ENCODE measurements at regions not wholly inside any gene's neighbourhood (a gene's known extent, or its start where the extent isn't known, plus 50 kb on each side); places are given as distances from the start of the nearest gene placed in this dataset.
"Not testable (repeated sequence)": the region's sequence is repeated elsewhere in the genome, so short reads cannot be mapped to it uniquely, and the experiment has no call there.

DNA sequence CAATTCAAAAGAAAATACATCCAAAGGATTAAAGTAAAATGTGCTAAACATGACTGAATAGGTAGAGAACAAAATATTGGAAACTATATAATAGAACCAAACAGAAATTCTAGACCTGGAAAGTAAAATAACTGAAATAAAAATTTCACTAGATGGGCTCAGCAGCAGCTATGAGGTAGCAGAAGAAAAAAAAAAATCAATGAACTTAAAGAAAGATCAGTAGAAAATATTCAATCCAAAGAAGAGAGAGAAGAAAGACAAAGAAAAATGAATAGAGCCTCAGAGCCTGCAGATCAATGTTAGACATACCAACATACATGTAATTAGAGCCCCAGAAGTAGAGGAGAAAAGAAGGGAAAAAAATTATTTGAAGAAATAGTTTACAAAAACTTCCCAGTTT lies 129.6 kb upstream of the RNF32 start:
- in situ Hi-C loops (cut with HindIII; ENCODE audit: low sequenced_read_pairs), result no loop called here
- no peak overlapping the region for H3K4me3 ChIP-seq (ENCODE audit: low read depth, low read length)
- TF ChIP-seq, protein P1, sequence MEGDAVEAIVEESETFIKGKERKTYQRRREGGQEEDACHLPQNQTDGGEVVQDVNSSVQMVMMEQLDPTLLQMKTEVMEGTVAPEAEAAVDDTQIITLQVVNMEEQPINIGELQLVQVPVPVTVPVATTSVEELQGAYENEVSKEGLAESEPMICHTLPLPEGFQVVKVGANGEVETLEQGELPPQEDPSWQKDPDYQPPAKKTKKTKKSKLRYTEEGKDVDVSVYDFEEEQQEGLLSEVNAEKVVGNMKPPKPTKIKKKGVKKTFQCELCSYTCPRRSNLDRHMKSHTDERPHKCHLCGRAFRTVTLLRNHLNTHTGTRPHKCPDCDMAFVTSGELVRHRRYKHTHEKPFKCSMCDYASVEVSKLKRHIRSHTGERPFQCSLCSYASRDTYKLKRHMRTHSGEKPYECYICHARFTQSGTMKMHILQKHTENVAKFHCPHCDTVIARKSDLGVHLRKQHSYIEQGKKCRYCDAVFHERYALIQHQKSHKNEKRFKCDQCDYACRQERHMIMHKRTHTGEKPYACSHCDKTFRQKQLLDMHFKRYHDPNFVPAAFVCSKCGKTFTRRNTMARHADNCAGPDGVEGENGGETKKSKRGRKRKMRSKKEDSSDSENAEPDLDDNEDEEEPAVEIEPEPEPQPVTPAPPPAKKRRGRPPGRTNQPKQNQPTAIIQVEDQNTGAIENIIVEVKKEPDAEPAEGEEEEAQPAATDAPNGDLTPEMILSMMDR (IDR thresholded peaks at IDR 0.05; ENCODE audit: low read depth, low read length), result no peak
- DNase-seq (ENCODE audit: low read depth, low spot score), result no peak

DNA sequence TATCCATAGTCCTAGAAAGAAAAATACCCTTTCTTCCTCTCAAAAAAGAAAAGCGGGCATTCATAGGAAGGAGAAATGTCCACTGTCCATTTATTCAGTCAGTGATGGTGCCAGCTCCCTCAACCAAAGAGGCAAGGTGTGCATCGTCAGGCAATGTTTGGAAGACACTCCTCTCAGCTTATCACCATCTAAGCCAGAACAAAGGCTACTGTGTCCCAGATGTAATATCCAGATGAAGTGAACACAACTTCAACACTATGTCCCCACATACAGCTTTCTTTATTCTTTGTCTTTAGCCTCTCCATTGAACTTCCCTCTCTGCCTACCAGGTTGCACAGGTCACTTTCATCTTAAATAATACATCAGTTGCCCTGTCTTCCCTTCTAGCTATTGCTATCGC lies 131.4 kb upstream of the RNF32 start:
- H3K4me3 ChIP-seq (ENCODE audit: low read depth, low read length), result no peak overlapping the region
- in situ Hi-C loops (cut with HindIII; ENCODE audit: low sequenced_read_pairs), result no loop called here
- TF ChIP-seq, protein P1 (IDR thresholded peaks at IDR 0.05; ENCODE audit: low read depth, low read length), result no peak
- no peak for DNase-seq (ENCODE audit: low read depth, low spot score)

DNA sequence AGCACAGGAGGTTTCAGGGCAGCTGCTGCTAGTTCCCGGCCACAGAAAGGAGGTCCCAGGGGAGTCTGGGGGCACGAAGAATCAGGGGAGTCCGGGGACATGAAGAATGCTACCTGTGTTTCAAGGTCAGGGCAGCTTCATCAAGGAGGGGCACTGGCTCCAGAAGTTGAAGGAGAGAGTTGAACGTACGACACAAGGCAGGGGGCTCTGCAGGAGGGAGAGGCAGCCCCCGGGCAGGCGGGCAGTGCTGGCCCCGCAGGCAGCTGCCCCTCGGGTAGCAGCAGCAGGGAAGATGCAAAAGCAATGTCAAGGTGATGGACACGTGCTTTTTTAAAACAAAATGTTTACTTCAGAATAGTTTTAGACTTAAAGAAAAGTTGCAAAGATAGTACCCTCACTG lies 134.7 kb upstream of the RNF32 start:
- TF ChIP-seq, protein P1 (IDR thresholded peaks at IDR 0.05; ENCODE audit: low read depth, low read length), result no peak
- in situ Hi-C loops (cut with HindIII; ENCODE audit: low sequenced_read_pairs), result no loop called here
- no peak overlapping the region for H3K4me3 ChIP-seq (ENCODE audit: low read depth, low read length)
- DNase-seq (ENCODE audit: low read depth, low spot score), result no peak

DNA sequence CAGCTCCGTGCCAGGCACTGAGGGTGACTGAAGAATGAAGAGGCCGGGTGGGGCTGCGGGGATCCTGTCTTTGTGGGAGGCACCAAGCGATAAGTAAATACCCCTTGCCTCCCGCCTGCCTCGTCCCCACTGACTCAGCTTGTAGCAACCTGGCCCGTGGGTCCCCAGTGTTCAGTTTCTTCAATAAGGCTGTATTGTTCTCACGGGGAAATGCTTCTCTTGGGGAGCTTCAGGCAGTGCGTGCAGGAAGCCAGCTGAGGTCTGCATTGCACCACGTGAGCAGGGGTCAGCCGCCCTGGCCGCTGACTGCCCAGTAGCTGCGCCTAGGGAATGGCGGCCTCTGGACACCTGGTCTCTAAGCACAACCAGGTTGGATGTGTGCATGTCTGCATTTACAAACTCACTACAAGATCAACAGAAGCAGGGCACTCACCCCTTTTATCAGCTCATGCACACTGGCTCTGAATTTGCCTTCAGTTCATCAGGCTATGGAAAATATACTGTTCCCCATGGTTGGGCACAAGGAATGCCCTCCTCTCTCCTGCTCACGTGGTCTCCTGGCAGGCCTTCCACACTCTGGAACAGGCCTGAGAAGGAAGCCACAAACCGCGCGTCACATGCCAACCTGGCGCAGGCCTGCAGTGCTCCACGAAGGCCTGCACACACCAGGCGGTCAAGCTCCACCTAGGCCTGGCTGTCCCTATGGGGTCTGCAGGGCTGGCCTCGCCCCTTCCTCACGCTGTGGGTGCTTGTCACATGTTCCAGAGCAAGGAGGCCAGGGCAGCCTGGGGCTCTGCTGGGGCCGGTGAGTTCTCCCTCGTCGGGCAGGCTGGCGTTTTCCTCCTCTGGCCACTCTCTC lies 135.7 kb upstream of the RNF32 start:
- in situ Hi-C loops (cut with HindIII; ENCODE audit: low sequenced_read_pairs), result no loop called here
- TF ChIP-seq, protein P1 (IDR thresholded peaks at IDR 0.05; ENCODE audit: low read depth, low read length), result no peak
- no peak for DNase-seq (ENCODE audit: low read depth, low spot score)

DNA sequence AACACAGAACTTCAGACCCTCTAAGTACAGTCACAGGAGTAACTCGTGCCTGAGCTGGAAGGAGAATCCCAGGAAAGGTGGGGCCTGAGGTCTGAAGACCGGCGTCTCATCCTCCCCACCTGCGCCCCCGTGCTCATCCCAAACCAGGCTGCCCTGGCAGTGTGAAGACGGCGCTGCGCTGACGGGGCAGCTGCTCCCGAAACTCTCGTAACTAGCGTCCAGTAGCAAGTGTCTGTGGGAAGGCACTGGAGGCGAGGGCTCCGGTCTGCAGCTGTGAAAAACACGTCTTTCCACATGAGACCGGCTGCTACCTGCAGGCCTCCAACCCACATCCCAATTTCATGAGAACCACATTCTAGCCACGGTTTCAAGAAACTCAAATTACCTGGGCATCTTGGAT lies 136.6 kb upstream of the RNF32 start:
- DNase-seq (ENCODE audit: low read depth, low spot score), result no peak
- no peak overlapping the region for H3K4me3 ChIP-seq (ENCODE audit: low read depth, low read length)
- in situ Hi-C loops (cut with HindIII; ENCODE audit: low sequenced_read_pairs), result no loop called here
- TF ChIP-seq, protein P1 (IDR thresholded peaks at IDR 0.05; ENCODE audit: low read depth, low read length), result no peak

More for the DNA sequence above, 135.7 kb upstream of the RNF32 start:
- no peak overlapping the region for H3K4me3 ChIP-seq (ENCODE audit: low read depth, low read length)

DNA sequence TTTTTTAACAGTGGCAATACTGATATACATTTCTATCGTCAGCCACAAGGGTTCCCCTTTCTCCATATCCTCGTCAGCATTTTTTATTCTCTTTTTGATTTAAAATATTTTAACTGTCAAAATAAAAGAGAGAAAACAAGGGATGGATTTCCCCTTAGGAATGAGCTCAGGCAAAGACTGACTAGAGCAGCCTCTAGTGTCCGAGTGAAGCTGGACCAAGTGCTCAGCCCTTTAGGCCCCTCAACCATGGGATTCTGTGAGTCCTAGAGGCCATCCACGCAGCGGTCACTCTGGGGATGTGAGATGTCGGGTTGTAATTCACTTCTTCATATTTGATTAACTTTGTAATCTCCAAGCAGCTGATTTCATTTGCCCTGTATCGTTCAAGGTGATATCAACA lies 137.4 kb upstream of the RNF32 start:
- no peak for DNase-seq (ENCODE audit: low read depth, low spot score)
- TF ChIP-seq, protein P1 (IDR thresholded peaks at IDR 0.05; ENCODE audit: low read depth, low read length), result no peak
- in situ Hi-C loops (cut with HindIII; ENCODE audit: low sequenced_read_pairs), result no loop called here

DNA sequence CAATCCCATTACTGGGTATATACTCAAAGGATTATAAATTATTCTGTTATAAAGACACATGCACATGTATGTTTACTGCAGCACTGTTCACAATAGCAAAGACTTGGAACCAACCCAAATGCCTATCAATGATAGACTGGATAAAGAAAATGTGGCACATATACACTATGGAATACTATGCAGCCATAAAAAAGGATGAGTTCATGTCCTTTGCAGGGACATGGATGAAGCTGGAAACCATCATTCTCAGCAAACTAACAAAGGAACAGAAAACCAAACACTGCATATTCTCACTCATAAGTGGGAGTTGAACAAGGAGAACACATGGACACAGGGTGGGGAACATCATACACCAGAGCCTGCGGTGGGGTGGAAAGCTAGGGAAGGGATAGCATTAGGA lies 138.8 kb upstream of the RNF32 start:
- in situ Hi-C loops (cut with HindIII; ENCODE audit: low sequenced_read_pairs), result not testable (repeated sequence)

More for the DNA sequence above, 137.4 kb upstream of the RNF32 start:
- no peak overlapping the region for H3K4me3 ChIP-seq (ENCODE audit: low read depth, low read length)

More for the DNA sequence above, 138.8 kb upstream of the RNF32 start:
- not testable (repeated sequence) for DNase-seq (ENCODE audit: low read depth, low spot score); H3K4me3 ChIP-seq (ENCODE audit: low read depth, low read length)
